AG04450 (cell line): ENCODE measurements at regions not wholly inside any gene's neighbourhood (a gene's known extent, or its start where the extent isn't known, plus 50 kb on each side); places are given as distances from the start of the nearest gene placed in this dataset.

ENCODE experiments used
- CTCF ChIA-PET: fragments of 300-600, 350-600 bp; formaldehyde crosslinking; extraction: SDS; loops from one replicate; lab custom pipeline; 2022; ENCODE audit warnings: antibody characterized with exemption, inconsistent platforms; lab: Charles Lee
- POLR2A ChIA-PET: fragments of 350-600 bp; formaldehyde crosslinking; extraction: SDS; loops from one replicate; lab custom pipeline; 2021; ENCODE audit warnings: antibody characterized with exemption, inconsistent platforms; lab: Yijun Ruan, JAX
- DNase-seq: peaks from one replicate; pipeline ENCODE4 v3.0.0-alpha.2; 2011; ENCODE audit warnings: low read depth, low spot score
- H3K27ac ChIP-seq: one replicate; pipeline ENCODE4 v1.5.1; 2012; ENCODE audit warnings: low read depth, low read length, control low read depth
- H3K27me3 ChIP-seq: one replicate; pipeline ENCODE4 v1.6.0; 2012; ENCODE audit warnings: low read length; ENCODE audit not compliant: control insufficient read depth, insufficient read depth
- H3K4me3 ChIP-seq: 2 replicates; pipeline ENCODE4 v1.5.1; 2011; ENCODE audit warnings: mild to moderate bottlenecking, low read depth, low read length, control low read depth
- H3K9me3 ChIP-seq: 2 replicates; pipeline ENCODE4 v1.5.1; 2012; ENCODE audit warnings: low read length; ENCODE audit not compliant: control insufficient read depth, insufficient read depth
- TF ChIP-seq, protein P1 (sequence below): IDR thresholded peaks from 2 replicates; pipeline ENCODE4 v1.5.1; 2011; ENCODE audit warnings: low read depth, low read length, control low read depth, inconsistent platforms

- POLR2A ChIA-PET, result no interaction called here
- CTCF ChIA-PET, result interaction anchor here (0.8 to 1.9 kb wide), 5 partner anchors 11 to 367 kb away, joined by 3 to 10 read pairs (median 5); no protein-coding TSS in a partner anchor
- H3K9me3 ChIP-seq, result peaks cover 2% of the 10 kb centered on the region; the same call in 1 of the 2 replicates
- no peaks in the 10 kb centered on the region for H3K27me3 ChIP-seq
- H3K4me3 ChIP-seq, result no peak overlapping the region
- no peak overlapping the region for H3K27ac ChIP-seq
- DNase-seq, result no peak
- TF ChIP-seq, protein P1, sequence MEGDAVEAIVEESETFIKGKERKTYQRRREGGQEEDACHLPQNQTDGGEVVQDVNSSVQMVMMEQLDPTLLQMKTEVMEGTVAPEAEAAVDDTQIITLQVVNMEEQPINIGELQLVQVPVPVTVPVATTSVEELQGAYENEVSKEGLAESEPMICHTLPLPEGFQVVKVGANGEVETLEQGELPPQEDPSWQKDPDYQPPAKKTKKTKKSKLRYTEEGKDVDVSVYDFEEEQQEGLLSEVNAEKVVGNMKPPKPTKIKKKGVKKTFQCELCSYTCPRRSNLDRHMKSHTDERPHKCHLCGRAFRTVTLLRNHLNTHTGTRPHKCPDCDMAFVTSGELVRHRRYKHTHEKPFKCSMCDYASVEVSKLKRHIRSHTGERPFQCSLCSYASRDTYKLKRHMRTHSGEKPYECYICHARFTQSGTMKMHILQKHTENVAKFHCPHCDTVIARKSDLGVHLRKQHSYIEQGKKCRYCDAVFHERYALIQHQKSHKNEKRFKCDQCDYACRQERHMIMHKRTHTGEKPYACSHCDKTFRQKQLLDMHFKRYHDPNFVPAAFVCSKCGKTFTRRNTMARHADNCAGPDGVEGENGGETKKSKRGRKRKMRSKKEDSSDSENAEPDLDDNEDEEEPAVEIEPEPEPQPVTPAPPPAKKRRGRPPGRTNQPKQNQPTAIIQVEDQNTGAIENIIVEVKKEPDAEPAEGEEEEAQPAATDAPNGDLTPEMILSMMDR, result no peak
These were observed 65.8 kb downstream of the SLIT2 start for GRCh38 chr4:20317424-20317985.

DNA sequence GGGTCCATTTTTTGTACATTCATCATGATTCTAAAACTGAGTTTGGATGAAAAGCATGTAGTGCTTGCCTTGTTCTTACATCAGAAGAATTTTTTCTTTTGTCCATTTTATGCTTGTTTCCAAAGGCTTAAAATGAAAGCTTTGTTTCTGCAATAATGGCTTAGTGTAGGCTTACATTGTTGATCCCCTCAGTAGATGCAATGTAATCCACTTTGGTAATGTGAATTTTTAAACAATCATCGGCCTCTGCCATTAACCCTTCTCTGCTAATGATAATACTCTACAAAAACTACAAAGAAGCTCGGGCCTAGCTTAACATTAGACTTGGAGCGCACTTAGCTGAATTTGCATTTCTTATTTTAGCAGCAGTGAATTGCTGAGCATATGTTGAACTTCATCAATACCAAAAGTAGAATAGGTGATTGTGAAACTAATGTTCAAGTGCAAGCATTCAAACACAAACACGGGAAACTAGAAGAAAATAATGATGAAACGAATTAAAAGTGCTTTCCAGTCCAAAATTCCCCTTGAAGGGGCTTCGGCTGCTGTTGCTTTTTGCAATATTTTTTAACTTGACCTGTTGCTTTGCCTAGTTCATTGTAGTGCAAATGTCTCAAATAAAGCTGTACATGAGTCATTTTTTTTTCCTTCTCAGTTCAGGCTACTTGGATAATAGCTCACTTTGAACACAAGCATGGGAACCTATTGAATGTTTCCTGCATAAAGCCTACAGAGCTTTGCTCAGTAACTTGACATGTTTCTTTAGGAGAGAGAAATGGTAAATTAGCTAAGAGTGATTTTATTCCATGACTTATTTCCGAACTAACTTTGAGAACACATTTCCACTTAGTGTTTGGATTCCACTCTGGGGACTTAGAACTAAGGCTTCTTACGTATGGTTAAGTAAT, 66.5 kb downstream of the SLIT2 start:
- TF ChIP-seq, protein P1, result no peak
- H3K27me3 ChIP-seq, result no peaks in the 10 kb centered on the region
- peak overlapping the region; percentile 25 for H3K27ac ChIP-seq
- H3K4me3 ChIP-seq, result peak overlapping the region; percentile 14; the same call in 1 of the 2 replicates
- peaks cover 2% of the 10 kb centered on the region; the same call in 1 of the 2 replicates for H3K9me3 ChIP-seq
- ChIA-PET POLR2A (no interaction called here), CTCF (interaction anchor here (0.8 to 1.9 kb wide), 7 partner anchors 12 to 367 kb away, joined by 3 to 10 read pairs (median 5); no protein-coding TSS in a partner anchor)
- no peak for DNase-seq

- ChIA-PET CTCF (interaction anchor here (1.4 to 1.9 kb wide), 5 partner anchors 13 to 226 kb away, joined by 4 to 10 read pairs (median 6); no protein-coding TSS in a partner anchor), POLR2A (no interaction called here)
- no peak for DNase-seq
- Histone ChIP-seq H3K9me3 (no peaks in the 10 kb centered on the region), H3K27me3 (no peaks in the 10 kb centered on the region), H3K4me3 (no peak overlapping the region), H3K27ac (no peak overlapping the region)
- TF ChIP-seq, protein P1, result no peak
These were observed 67.2 kb downstream of the SLIT2 start for GRCh38 chr4:20318909-20319277.

GRCh38 chr4:20319825-20320612, 68.3 kb downstream of the SLIT2 start:
- Histone ChIP-seq H3K4me3 (no peak overlapping the region), H3K27ac (no peak overlapping the region), H3K27me3 (no peaks in the 10 kb centered on the region), H3K9me3 (no peaks in the 10 kb centered on the region)
- TF ChIP-seq, protein P1, result no peak
- ChIA-PET POLR2A (no interaction called here), CTCF (interaction anchor here (0.7 to 1.1 kb wide), 2 partner anchors 14 to 60 kb away, joined by 3 read pairs; no protein-coding TSS in a partner anchor)
- DNase-seq, result no peak
